H1 (cell line): ENCODE measurements at regions not wholly inside any gene's neighbourhood (a gene's known extent, or its start where the extent isn't known, plus 50 kb on each side); places are given as distances from the start of the nearest gene placed in this dataset.

Source experiments
- CTCF ChIA-PET: fragments of 300-600 bp; sonication (Branson Sonifier 250); formaldehyde crosslinking; loops from one replicate; lab custom pipeline; 2021; ENCODE audit not compliant: partially characterized antibody; lab: Charles Lee
- POLR2A ChIA-PET: fragments of 300-600 bp; sonication (Branson Sonifier 250); formaldehyde crosslinking; loops from one replicate; lab custom pipeline; 2021; ENCODE audit warnings: inconsistent platforms; ENCODE audit not compliant: partially characterized antibody; lab: Charles Lee
- DNase-seq, 2 experiments: peaks; one replicate each; pipeline versions ENCODE4 v3.0.0 to v3.0.0-alpha.2; 2010 to 2022; ENCODE audit warnings: low spot score in 2 of 2, low read depth in 1 of 2, mixed read lengths in 1 of 2
- FAIRE-seq: peaks from 2 replicates; lab custom pipeline; 2011; peaks lifted over from hg19 to GRCh38; lab: Jason Lieb, UNC
- H2AFZ ChIP-seq: 2 replicates; pipeline ENCODE4 v1.8.1; 2012; ENCODE audit warnings: low read length, inconsistent platforms
- H2AK5ac ChIP-seq: 2 replicates; pipeline ENCODE4 v1.6.1; 2013; ENCODE audit warnings: low read depth, low read length
- H2BK120ac ChIP-seq: replicated peaks from 2 replicates; pipeline ENCODE3; 2013; ENCODE audit warnings: low read depth, low read length, inconsistent platforms
- H2BK12ac ChIP-seq: 2 replicates; pipeline ENCODE4 v1.6.1; 2013; ENCODE audit warnings: low read depth, low read length
- H2BK15ac ChIP-seq: 2 replicates; pipeline ENCODE4 v1.6.1; 2013; ENCODE audit warnings: low read length
- H2BK20ac ChIP-seq: 2 replicates; pipeline ENCODE4 v1.6.1; 2013; ENCODE audit warnings: low read length
- H2BK5ac ChIP-seq: 2 replicates; pipeline ENCODE4 v1.6.1; 2013; ENCODE audit warnings: low read depth, low read length
- H3K14ac ChIP-seq: 2 replicates; pipeline ENCODE4 v1.6.1; 2013; ENCODE audit warnings: inconsistent platforms; ENCODE audit not compliant: insufficient read length
- H3K18ac ChIP-seq: 2 replicates; pipeline ENCODE4 v1.6.1; 2013; ENCODE audit warnings: low read length; ENCODE audit errors: extremely low read depth
- H3K23ac ChIP-seq: 2 replicates; pipeline ENCODE4 v1.6.1; 2013; ENCODE audit warnings: inconsistent platforms; ENCODE audit not compliant: insufficient read length
- H3K23me2 ChIP-seq: 2 replicates; pipeline ENCODE4 v1.6.1; 2013; ENCODE audit warnings: low read depth, low read length
- H3K27ac ChIP-seq: 2 replicates; pipeline ENCODE4 v1.6.1; 2011; ENCODE audit warnings: low read depth, low read length, inconsistent platforms
- H3K27me3 ChIP-seq, 4 experiments: replicated peaks in 1 of 4; 1 replicate in 1 of 4; 2 replicates in 3 of 4; pipeline versions ENCODE4 v1.6.1 to v1.8.1; 2011 to 2013; ENCODE audit warnings: low read length in 3 of 4, mild to moderate bottlenecking in 3 of 4, inconsistent platforms in 2 of 4, mixed read lengths in 2 of 4, moderate library complexity in 1 of 4; ENCODE audit not compliant: control insufficient read depth in 3 of 4, insufficient read depth in 3 of 4; ENCODE audit errors: extremely low read depth in 1 of 4
- H3K36me3 ChIP-seq, 4 experiments: 2 replicates each; pipeline versions ENCODE4 v1.6.1 to v1.8.1; 2011 to 2013; ENCODE audit warnings: mild to moderate bottlenecking in 4 of 4, low read length in 3 of 4, moderate library complexity in 2 of 4, control low read depth in 1 of 4, inconsistent platforms in 1 of 4; ENCODE audit not compliant: insufficient read depth in 4 of 4, control insufficient read depth in 2 of 4
- H3K4ac ChIP-seq: replicated peaks from 2 replicates; pipeline ENCODE3; 2013; ENCODE audit warnings: low read length, low read depth, mixed read lengths, inconsistent platforms; ENCODE audit not compliant: insufficient read length
- H3K4me1 ChIP-seq, 4 experiments: replicated peaks in 1 of 4; 1 replicate in 1 of 4; 2 replicates in 3 of 4; pipeline versions ENCODE4 v1.6.1 to v1.8.1; 2011 to 2013; ENCODE audit warnings: low read length in 3 of 4, inconsistent platforms in 2 of 4, mixed read lengths in 1 of 4; ENCODE audit not compliant: insufficient read depth in 4 of 4, control insufficient read depth in 3 of 4
- H3K4me2 ChIP-seq, 2 experiments: 2 replicates each; pipeline versions ENCODE4 v1.6.1 to v1.8.1; 2011 to 2013; ENCODE audit warnings: low read depth in 2 of 2, low read length in 2 of 2, control low read depth in 1 of 2, inconsistent platforms in 1 of 2, mild to moderate bottlenecking in 1 of 2; ENCODE audit not compliant: insufficient read depth in 1 of 2
- H3K4me3 ChIP-seq, 4 experiments: fragments of 200-600, 300-600 bp in 1 of 4; sonication (generic), shearing (Covaris generic), sonication (Bioruptor Twin) in 1 of 4; 2 replicates each; pipeline versions ENCODE4 v1.5.1 to v1.8.1; 2011 to 2016; ENCODE audit warnings: low read length in 4 of 4, low read depth in 3 of 4, control low read depth in 2 of 4, inconsistent platforms in 2 of 4, mild to moderate bottlenecking in 2 of 4, mixed read lengths in 1 of 4, moderate library complexity in 1 of 4; ENCODE audit not compliant: insufficient read depth in 2 of 4; ENCODE audit errors: extremely low read depth in 1 of 4
- H3K56ac ChIP-seq: replicated peaks from 2 replicates; pipeline ENCODE3; 2013; ENCODE audit warnings: low read depth, mild to moderate bottlenecking, mixed read lengths, low read length, inconsistent platforms; ENCODE audit not compliant: insufficient read length
- H3K79me1 ChIP-seq: 2 replicates; pipeline ENCODE4 v1.6.1; 2013; ENCODE audit warnings: low read depth, low read length, control low read depth
- H3K79me2 ChIP-seq, 2 experiments: 2 replicates each; pipeline versions ENCODE4 v1.6.1 to v1.8.1; 2012 to 2013; ENCODE audit warnings: low read length in 2 of 2, mild to moderate bottlenecking in 2 of 2, inconsistent platforms in 1 of 2; ENCODE audit not compliant: insufficient read depth in 2 of 2, control insufficient read depth in 1 of 2
- H3K9ac ChIP-seq, 4 experiments: replicated peaks in 1 of 4; 1 replicate in 1 of 4; 2 replicates in 3 of 4; pipeline versions ENCODE4 v1.6.1 to v1.8.1; 2011 to 2013; ENCODE audit warnings: low read depth in 3 of 4, low read length in 3 of 4, control low read depth in 2 of 4, mild to moderate bottlenecking in 2 of 4, moderate library complexity in 2 of 4, inconsistent platforms in 1 of 4; ENCODE audit errors: extremely low read depth in 1 of 4
- H3K9me3 ChIP-seq, 2 experiments: 2 replicates each; pipeline versions ENCODE4 v1.6.1 to v1.8.1; 2012 to 2013; ENCODE audit warnings: mild to moderate bottlenecking in 2 of 2, moderate library complexity in 2 of 2, control low read depth in 1 of 2, inconsistent platforms in 1 of 2, low read depth in 1 of 2, low read length in 1 of 2, mixed read lengths in 1 of 2; ENCODE audit not compliant: insufficient read depth in 2 of 2
- H4K20me1 ChIP-seq, 2 experiments: replicated peaks in 1 of 2; 2 replicates each; pipeline versions ENCODE3 to v1.8.1; 2011 to 2013; ENCODE audit warnings: inconsistent platforms in 2 of 2, low read length in 2 of 2, mild to moderate bottlenecking in 1 of 2; ENCODE audit not compliant: insufficient read depth in 2 of 2, control insufficient read depth in 1 of 2
- H4K5ac ChIP-seq: 2 replicates; pipeline ENCODE4 v1.6.1; 2013; ENCODE audit warnings: low read length, low read depth, mixed read lengths, inconsistent platforms; ENCODE audit not compliant: insufficient read length
- H4K8ac ChIP-seq: 2 replicates; pipeline ENCODE4 v1.8.0; 2013; ENCODE audit warnings: mild to moderate bottlenecking, moderate library complexity, low read length, inconsistent platforms; ENCODE audit not compliant: insufficient read depth; ENCODE audit errors: extremely low read depth
- H4K91ac ChIP-seq: replicated peaks from 2 replicates; pipeline ENCODE3; 2013; ENCODE audit warnings: low read length, mixed read lengths, inconsistent platforms; ENCODE audit not compliant: insufficient read length
- CBX8 ChIP-seq: fragments of 300-800, 300-1000 bp; sonication (generic); IDR thresholded peaks from 2 replicates; pipeline ENCODE4 v1.7.1; 2016; ENCODE audit warnings: low read depth, low read length, borderline replicate concordance
- RAD21 ChIP-seq, 2 experiments: IDR thresholded peaks in 1 of 2; conservative IDR thresholded peaks in 1 of 2; 2 replicates each; pipeline ENCODE4 v1.6.1; 2011; ENCODE audit warnings: low read depth in 2 of 2, low read length in 2 of 2, improper control_type of control experiment in 1 of 2, inconsistent platforms in 1 of 2, mild to moderate bottlenecking in 1 of 2, moderate library complexity in 1 of 2
- ZNF274 ChIP-seq: IDR thresholded peaks from 2 replicates; pipeline ENCODE4 v1.7.0; 2012; ENCODE audit warnings: low read length, borderline replicate concordance; ENCODE audit errors: extremely low read depth
- WGBS, 2 experiments: shearing (Covaris generic) in 1 of 2; methylation state at CpG; one replicate each; pipeline versions ENCODE4 v1.1.6 to v1.1.7; 2013 to 2015; ENCODE audit warnings: low lambda C conversion rate in 2 of 2, mixed read lengths in 2 of 2, inconsistent platforms in 1 of 2, low coverage in 1 of 2, missing lambda C conversion rate in 1 of 2; ENCODE audit not compliant: insufficient replicate concordance in 2 of 2, insufficient coverage in 1 of 2, insufficient read length in 1 of 2; ENCODE audit errors: extremely low coverage in 1 of 2, missing lambda C conversion rate in 1 of 2; 5-methylcytosine and 5-hydroxymethylcytosine counted together
- TF ChIP-seq, protein P1 (sequence below), 3 experiments: IDR thresholded peaks; 1 replicate in 2 of 3; 2 replicates in 1 of 3; pipeline versions ENCODE4 v1.5.1 to v1.6.1; 2011; ENCODE audit warnings: low read length in 3 of 3, mild to moderate bottlenecking in 3 of 3, inconsistent platforms in 2 of 3, low read depth in 1 of 3, moderate library complexity in 1 of 3; ENCODE audit not compliant: insufficient read depth in 1 of 3; ENCODE audit errors: control extremely low read depth in 1 of 3

GRCh38 chr14:42378274-42378673 is 771.6 kb downstream of the LRFN5 start:
- no peak overlapping the region for H4K5ac ChIP-seq
- TF ChIP-seq CBX8 (no peak), RAD21 (IDR thresholded peaks at IDR 0.05 in 1 of 2, conservative IDR thresholded peaks at IDR 0.05 in 1 of 2; ENCODE audit: low read depth in 2 of 2, low read length in 2 of 2) (peak; percentile 44 to 54), ZNF274 (no peak)
- TF ChIP-seq, protein P1, sequence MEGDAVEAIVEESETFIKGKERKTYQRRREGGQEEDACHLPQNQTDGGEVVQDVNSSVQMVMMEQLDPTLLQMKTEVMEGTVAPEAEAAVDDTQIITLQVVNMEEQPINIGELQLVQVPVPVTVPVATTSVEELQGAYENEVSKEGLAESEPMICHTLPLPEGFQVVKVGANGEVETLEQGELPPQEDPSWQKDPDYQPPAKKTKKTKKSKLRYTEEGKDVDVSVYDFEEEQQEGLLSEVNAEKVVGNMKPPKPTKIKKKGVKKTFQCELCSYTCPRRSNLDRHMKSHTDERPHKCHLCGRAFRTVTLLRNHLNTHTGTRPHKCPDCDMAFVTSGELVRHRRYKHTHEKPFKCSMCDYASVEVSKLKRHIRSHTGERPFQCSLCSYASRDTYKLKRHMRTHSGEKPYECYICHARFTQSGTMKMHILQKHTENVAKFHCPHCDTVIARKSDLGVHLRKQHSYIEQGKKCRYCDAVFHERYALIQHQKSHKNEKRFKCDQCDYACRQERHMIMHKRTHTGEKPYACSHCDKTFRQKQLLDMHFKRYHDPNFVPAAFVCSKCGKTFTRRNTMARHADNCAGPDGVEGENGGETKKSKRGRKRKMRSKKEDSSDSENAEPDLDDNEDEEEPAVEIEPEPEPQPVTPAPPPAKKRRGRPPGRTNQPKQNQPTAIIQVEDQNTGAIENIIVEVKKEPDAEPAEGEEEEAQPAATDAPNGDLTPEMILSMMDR (IDR thresholded peaks at IDR 0.05; ENCODE audit: control extremely low read depth in 1 of 3, insufficient read depth in 1 of 3, low read depth in 1 of 3, low read length in 3 of 3), result peak; percentile 17 to 52 (median 35); a peak in 3 of 4 replicates
- 92% methylated on average over 3 of the region's 3 CpGs; no CpG with 5 or more reads in 1 of the 2 experiments for whole genome bisulfite sequencing, 2 experiments
- H2AFZ ChIP-seq, result 0 out of 2 replicates have a peak overlapping the region, but pooled peaks have one; percentile 82
- no peaks in the 10 kb centered on the region for H3K9me3 ChIP-seq
- no peaks in the 10 kb centered on the region for H3K79me2 ChIP-seq
- H2BK5ac ChIP-seq, result no peak overlapping the region
- H3K23me2 ChIP-seq, result no peaks in the 10 kb centered on the region
- no peak overlapping the region for H2AK5ac ChIP-seq
- H3K4me3 ChIP-seq, result no peak overlapping the region
- no peak overlapping the region for H3K4me2 ChIP-seq
- H2BK12ac ChIP-seq, result no peak overlapping the region
- no peak overlapping the region for H4K91ac ChIP-seq
- H2BK15ac ChIP-seq, result no peak overlapping the region
- no peaks in the 10 kb centered on the region for H3K79me1 ChIP-seq
- H3K9ac ChIP-seq, result no peak overlapping the region
- no peaks in the 10 kb centered on the region for H3K27me3 ChIP-seq
- no peak overlapping the region for H4K8ac ChIP-seq
- H2BK20ac ChIP-seq, result no peak overlapping the region
- no peak overlapping the region for H3K23ac ChIP-seq
- H3K18ac ChIP-seq, result no peak overlapping the region
- no peak overlapping the region for H2BK120ac ChIP-seq
- H4K20me1 ChIP-seq, result no peaks in the 10 kb centered on the region
- no peak overlapping the region for H3K4ac ChIP-seq
- no peak overlapping the region for H3K14ac ChIP-seq
- CTCF ChIA-PET, result interaction anchor here (0.6 to 1.0 kb wide), 2 partner anchors 23 to 229 kb away, joined by 3 to 4 read pairs; no protein-coding TSS in a partner anchor
- FAIRE-seq, result no peak
- POLR2A ChIA-PET, result no interaction called here
- H3K4me1 ChIP-seq, result no peaks in the 10 kb centered on the region
- H3K36me3 ChIP-seq, result no peaks in the 10 kb centered on the region
- H3K56ac ChIP-seq, result no peak overlapping the region
- no peak overlapping the region for H3K27ac ChIP-seq
- no peak for DNase-seq
